ENCODE measurements at regions not wholly inside any gene's neighbourhood (a gene's known extent, or its start where the extent isn't known, plus 50 kb on each side); places are given as distances from the start of the nearest gene placed in this dataset.

DNA sequence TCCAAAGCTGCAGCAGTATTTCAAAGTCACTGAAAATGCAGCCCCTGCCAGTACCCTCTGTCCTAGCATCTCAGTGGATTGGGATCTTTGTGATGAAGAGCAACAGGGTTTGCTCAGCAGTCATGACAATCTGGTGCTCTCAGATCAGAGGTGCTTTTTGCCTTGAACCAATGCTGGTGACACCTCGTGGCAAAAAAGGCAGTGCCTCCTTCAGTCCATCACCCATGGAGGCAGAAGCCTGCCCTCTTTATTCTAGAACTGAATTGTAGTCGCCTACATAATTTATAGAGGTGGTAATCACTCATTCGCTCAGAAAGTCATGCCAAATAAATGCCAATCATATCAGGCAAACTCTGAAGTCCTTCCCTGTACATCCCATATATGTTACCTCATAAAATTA, 126.0 kb upstream of the VRK1 start:
- no peak for TF ChIP-seq CTCF (IDR thresholded peaks at IDR 0.05; ENCODE audit: extremely low read depth, missing control alignments)
- no peak for DNase-seq (ENCODE audit: low spot score)

DNA sequence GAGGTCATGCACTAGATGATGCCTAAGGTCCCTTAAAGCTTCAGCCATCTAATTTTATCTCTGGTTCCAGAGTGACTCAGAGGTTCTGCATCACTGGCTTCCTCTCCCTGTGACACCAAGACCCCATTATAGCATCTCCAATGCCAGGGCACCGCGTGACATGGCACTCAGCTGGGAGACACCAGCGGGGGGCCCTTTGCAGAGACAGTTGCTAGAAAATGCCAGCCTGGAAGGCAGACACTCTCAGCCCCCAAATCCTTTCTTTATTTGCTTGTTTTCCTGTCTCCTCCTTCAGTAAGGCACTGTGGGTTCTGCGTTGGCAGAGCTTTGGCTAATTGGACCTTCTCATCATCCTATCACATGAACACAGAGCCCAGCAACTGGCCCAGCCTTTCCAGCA, 123.5 kb upstream of the VRK1 start:
- no peak for TF ChIP-seq CTCF (IDR thresholded peaks at IDR 0.05; ENCODE audit: extremely low read depth, missing control alignments)
- DNase-seq (ENCODE audit: low spot score) = no peak

- no peak for DNase-seq (ENCODE audit: low spot score)
- no peak for TF ChIP-seq CTCF (IDR thresholded peaks at IDR 0.05; ENCODE audit: extremely low read depth, missing control alignments)
Observed at GRCh38 chr14:96674121-96674520, 123.1 kb upstream of the VRK1 start.

- no peak for DNase-seq (ENCODE audit: low spot score)
- no peak for TF ChIP-seq CTCF (IDR thresholded peaks at IDR 0.05; ENCODE audit: extremely low read depth, missing control alignments)
Observed at GRCh38 chr14:96676166-96676565, 121.0 kb upstream of the VRK1 start.

DNA sequence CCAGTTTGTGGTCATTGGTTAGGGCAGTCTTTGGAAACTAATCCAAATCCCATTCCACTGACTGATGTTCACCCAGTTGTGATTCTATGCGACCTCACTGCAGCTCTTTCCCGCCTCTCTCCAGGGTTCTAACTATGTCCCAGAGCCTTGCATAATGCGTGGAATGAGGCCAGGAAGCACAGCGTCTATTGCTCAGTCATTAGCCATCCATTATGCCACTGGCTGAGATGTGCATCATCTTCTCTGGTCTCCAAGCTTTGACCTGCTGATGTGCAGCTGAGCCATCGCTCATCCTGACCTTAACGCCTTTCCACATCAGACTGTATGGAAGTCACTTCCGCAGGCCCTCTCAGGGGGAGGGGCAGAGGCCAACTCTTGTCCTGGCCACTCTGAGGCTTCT, 115.4 kb upstream of the VRK1 start:
- TF ChIP-seq CTCF (IDR thresholded peaks at IDR 0.05; ENCODE audit: extremely low read depth, missing control alignments) = no peak
- DNase-seq (ENCODE audit: low spot score) = no peak

- no peak for DNase-seq (ENCODE audit: low spot score)
- TF ChIP-seq CTCF (IDR thresholded peaks at IDR 0.05; ENCODE audit: extremely low read depth, missing control alignments) = no peak
Observed at GRCh38 chr14:96682401-96682800, 114.8 kb upstream of the VRK1 start.

DNA sequence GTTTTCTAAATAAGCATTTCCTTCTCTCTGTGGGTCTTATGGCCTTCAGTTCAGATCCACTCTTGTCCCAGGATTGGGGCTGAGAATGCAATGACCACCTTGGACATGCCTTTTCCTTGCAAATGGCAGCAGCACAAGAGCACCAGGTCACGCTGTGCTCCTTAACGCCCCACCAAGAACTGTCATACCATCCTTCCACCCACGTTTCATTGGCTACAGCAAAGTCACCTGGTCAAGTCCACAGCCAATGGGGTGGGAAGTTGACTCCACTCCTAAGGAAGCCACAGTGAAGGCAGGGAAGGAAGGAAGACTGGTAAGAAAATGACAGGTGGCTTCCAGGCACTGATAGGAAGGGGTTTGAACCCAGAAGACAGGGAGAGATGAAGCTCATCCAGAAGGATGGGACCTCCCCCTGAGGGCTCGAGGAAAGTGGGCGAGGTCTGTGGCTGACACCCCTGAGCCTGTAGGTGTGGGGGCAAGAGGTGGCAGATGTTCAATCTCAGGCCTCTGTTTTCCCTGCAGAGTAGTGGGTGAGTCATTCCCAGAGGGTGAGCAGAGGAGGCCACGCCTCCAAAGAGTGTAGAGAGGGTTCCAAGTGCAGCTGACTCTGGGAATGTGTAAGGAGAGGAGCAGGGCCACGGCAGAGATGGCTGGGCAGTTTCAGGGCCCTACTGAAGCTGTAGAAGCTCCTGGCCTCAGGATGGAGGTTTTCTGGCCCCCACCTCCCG, 113.5 kb upstream of the VRK1 start:
- DNase-seq (ENCODE audit: low spot score) = no peak
- no peak for TF ChIP-seq CTCF (IDR thresholded peaks at IDR 0.05; ENCODE audit: extremely low read depth, missing control alignments)

All from GM20000 (cell line).